ENCODE measurements at regions not wholly inside any gene's neighbourhood (a gene's known extent, or its start where the extent isn't known, plus 50 kb on each side); places are given as distances from the start of the nearest gene placed in this dataset.

DNA sequence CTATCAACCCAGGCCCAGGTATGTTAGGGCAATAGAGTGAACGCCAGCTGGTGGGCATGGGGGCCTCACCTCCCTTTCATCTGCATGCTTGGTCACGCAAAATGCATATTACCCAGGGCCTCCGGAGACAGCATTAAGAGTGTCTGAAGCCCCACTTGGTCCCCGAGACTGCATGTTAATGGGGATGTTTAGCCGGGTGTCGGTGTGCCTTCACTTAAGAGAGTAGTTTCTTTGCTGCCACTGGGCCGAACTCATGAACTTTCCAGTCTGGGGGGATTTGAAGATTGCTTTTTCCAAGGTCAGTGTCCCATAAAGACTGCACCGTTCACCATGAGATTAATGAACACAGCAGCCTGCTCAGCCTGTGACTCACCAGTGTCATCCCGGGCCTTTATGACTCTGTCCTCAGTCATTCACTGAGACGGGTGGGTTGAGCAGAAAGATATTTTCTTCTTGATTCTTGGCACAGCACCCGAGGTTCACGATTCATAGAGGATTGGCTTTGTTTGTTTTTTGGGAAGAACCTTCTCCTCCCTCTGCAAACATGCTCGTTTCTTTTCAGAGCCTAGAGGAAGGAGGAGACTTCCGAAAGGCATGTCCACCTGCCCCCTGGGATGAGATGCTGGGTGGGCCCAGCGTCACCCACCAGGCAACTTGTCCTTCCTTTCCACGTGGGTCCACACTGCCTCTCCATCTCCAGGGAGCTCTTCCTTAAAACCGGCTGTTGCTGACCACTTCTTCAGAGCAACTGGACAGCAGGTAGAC lies 199.1 kb downstream of the GLI2 start:
- H3K27me3 Mint-ChIP-seq (ENCODE audit: insufficient read depth): no peaks in the 10 kb centered on the region
- Histone ChIP-seq H3K4me3 (ENCODE audit: low read length) (no peak overlapping the region), H3K4me1 (ENCODE audit: control insufficient read depth, insufficient read depth, low read length) (peaks cover 21% of the 10 kb centered on the region), H3K9ac (ENCODE audit: extremely low read depth, low read length, poor library complexity, severe bottlenecking) (no peak overlapping the region), H3K9me3 (ENCODE audit: control insufficient read depth, low read length) (no peaks in the 10 kb centered on the region), H3K36me3 (ENCODE audit: control insufficient read depth, insufficient read depth, low read length) (no peaks in the 10 kb centered on the region), H3K27me3 (ENCODE audit: control insufficient read depth, insufficient read depth, low read length, poor library complexity, severe bottlenecking) (no peaks in the 10 kb centered on the region), H3K27ac (ENCODE audit: low read depth, low read length) (peak overlapping the region; percentile 50)
- WGBS, 2 experiments (ENCODE audit: insufficient coverage in 1 of 2, insufficient read length in 1 of 2): 89 to 91% methylated on average over 10 to 17 of the region's 17 CpGs
- TF ChIP-seq, protein P1, sequence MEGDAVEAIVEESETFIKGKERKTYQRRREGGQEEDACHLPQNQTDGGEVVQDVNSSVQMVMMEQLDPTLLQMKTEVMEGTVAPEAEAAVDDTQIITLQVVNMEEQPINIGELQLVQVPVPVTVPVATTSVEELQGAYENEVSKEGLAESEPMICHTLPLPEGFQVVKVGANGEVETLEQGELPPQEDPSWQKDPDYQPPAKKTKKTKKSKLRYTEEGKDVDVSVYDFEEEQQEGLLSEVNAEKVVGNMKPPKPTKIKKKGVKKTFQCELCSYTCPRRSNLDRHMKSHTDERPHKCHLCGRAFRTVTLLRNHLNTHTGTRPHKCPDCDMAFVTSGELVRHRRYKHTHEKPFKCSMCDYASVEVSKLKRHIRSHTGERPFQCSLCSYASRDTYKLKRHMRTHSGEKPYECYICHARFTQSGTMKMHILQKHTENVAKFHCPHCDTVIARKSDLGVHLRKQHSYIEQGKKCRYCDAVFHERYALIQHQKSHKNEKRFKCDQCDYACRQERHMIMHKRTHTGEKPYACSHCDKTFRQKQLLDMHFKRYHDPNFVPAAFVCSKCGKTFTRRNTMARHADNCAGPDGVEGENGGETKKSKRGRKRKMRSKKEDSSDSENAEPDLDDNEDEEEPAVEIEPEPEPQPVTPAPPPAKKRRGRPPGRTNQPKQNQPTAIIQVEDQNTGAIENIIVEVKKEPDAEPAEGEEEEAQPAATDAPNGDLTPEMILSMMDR (conservative IDR thresholded peaks at IDR 0.05): no peak
- no peak overlapping the region for H3K4me3 Mint-ChIP-seq
- DNase-seq: no peak
- no peak overlapping the region for H3K27ac Mint-ChIP-seq
- peaks cover 53% of the 10 kb centered on the region for H3K4me1 Mint-ChIP-seq
- peaks cover 10% of the 10 kb centered on the region for H3K36me3 Mint-ChIP-seq (ENCODE audit: low read depth)
- peaks cover 9% of the 10 kb centered on the region for H3K9me3 Mint-ChIP-seq

DNA sequence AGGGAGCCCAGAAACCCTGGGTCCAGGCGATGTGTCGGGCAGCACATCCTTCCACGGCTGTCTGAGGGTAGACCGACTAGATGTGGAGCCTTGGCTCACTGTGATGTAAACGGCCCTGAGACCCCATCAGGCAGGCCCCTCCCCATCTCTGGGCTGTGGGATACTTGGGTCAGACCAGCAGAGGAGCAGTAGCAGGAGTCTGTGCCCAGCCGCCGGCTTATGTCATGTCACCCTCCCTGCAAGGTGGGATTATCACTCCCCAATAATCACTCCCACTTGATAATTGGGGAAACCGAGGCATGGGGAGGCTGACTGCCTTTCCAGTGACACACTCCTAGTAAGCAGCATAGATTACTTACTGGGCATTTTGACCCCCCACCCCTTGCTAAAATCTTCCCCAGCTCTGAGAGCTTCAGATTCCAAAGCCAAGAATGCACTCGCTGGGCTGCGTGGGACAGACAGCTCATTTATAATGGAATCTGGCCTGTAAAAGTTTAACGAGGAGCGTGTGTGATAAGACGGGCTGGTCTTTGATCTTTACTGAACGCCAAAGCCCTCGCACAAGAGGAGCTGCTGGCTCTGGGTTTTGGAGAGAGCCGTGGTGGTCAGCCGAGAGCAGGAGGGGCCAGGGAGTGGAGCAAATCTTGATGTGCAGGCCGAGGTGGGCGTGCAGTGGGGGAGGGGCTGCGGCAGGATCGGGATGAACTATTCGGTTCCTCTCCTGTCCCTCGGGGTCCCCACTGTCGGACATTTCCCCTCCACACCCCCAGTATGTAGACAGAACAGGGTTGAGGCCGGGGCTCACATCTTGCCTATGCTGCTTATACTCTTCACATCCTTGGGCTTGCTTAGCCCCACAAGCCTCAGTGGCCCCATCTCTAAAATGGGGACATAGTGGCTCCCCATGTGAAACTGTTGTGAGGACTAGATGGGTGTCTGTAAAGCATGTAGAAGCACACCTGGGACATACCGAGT lies 200.0 kb downstream of the GLI2 start:
- peak overlapping the region; percentile 50 for H3K27ac ChIP-seq (ENCODE audit: low read depth, low read length)
- no peaks in the 10 kb centered on the region for H3K27me3 ChIP-seq (ENCODE audit: control insufficient read depth, insufficient read depth, low read length, poor library complexity, severe bottlenecking)
- H3K4me3 ChIP-seq (ENCODE audit: low read length): no peak overlapping the region
- H3K9ac ChIP-seq (ENCODE audit: extremely low read depth, low read length, poor library complexity, severe bottlenecking): no peak overlapping the region
- no peaks in the 10 kb centered on the region for H3K9me3 ChIP-seq (ENCODE audit: control insufficient read depth, low read length)
- Mint-ChIP-seq H3K9me3 (peaks cover 9% of the 10 kb centered on the region), H3K27ac (peak overlapping the region; percentile 69), H3K27me3 (ENCODE audit: insufficient read depth) (no peaks in the 10 kb centered on the region), H3K4me1 (peaks cover 62% of the 10 kb centered on the region), H3K36me3 (ENCODE audit: low read depth) (peaks cover 6% of the 10 kb centered on the region), H3K4me3 (no peak overlapping the region)
- WGBS, 2 experiments (ENCODE audit: insufficient coverage in 1 of 2, insufficient read length in 1 of 2): 75 to 88% methylated on average over 17 to 26 of the region's 26 CpGs
- H3K4me1 ChIP-seq (ENCODE audit: control insufficient read depth, insufficient read depth, low read length): peaks cover 21% of the 10 kb centered on the region
- TF ChIP-seq, protein P1 (conservative IDR thresholded peaks at IDR 0.05): no peak
- H3K36me3 ChIP-seq (ENCODE audit: control insufficient read depth, insufficient read depth, low read length): no peaks in the 10 kb centered on the region
- DNase-seq: no peak

DNA sequence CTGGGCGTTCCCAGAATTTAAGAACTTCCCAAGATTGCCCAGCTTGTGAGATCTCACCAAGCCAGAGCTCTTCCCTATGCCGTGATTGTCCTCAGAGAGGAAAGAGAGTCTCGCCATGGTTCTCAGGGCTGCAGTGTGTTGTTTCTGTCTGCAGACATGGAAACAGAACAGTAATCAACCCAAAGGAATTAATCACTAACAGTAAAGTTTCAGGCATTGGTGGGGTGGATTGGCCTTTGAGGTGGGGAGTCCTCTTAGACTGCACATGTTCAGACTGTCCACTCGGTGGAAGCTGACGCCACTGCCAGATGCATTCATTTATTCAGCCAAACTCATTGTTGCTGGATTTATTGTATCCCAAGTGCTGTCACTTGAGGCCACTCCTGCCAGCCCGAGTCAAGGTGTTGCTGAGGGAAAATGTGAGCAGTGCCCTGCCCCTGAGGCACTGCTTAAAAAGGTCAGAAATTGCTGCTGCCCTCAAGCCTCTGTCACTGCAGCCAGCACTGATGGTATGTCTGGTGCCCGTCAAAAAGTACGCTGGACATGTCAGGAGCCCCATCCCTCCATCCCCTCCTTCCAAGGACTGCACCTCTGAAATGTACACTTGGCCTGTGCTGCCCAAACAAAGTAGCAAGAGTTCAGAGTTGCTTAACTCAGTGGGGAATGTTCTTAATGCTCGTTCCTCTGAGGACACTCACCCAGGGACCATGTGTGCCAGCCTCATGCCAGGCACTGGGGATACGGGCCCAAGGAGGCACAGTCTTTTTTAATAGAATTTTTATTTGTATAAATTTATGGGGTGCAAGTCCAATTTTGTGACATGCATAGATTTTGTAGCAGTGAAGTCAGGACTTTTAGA lies 201.0 kb downstream of the GLI2 start:
- H3K9me3 Mint-ChIP-seq: no peaks in the 10 kb centered on the region

More for the DNA sequence above, 201.0 kb downstream of the GLI2 start:
- DNase-seq: no peak
- Histone ChIP-seq H3K9me3 (ENCODE audit: control insufficient read depth, low read length) (no peaks in the 10 kb centered on the region), H3K9ac (ENCODE audit: extremely low read depth, low read length, poor library complexity, severe bottlenecking) (no peak overlapping the region), H3K4me3 (ENCODE audit: low read length) (no peak overlapping the region), H3K36me3 (ENCODE audit: control insufficient read depth, insufficient read depth, low read length) (no peaks in the 10 kb centered on the region), H3K27ac (ENCODE audit: low read depth, low read length) (no peak overlapping the region), H3K27me3 (ENCODE audit: control insufficient read depth, insufficient read depth, low read length, poor library complexity, severe bottlenecking) (no peaks in the 10 kb centered on the region), H3K4me1 (ENCODE audit: control insufficient read depth, insufficient read depth, low read length) (peaks cover 21% of the 10 kb centered on the region)
- no peak overlapping the region for H3K27ac Mint-ChIP-seq
- H3K36me3 Mint-ChIP-seq (ENCODE audit: low read depth): no peaks in the 10 kb centered on the region
- peaks cover 68% of the 10 kb centered on the region for H3K4me1 Mint-ChIP-seq
- TF ChIP-seq, protein P1 (conservative IDR thresholded peaks at IDR 0.05): no peak
- 96% methylated on average over 6 to 10 of the region's 10 CpGs for WGBS, 2 experiments (ENCODE audit: insufficient coverage in 1 of 2, insufficient read length in 1 of 2)
- H3K27me3 Mint-ChIP-seq (ENCODE audit: insufficient read depth): no peaks in the 10 kb centered on the region
- no peak overlapping the region for H3K4me3 Mint-ChIP-seq
